ENCODE measurements at regions not wholly inside any gene's neighbourhood (a gene's known extent, or its start where the extent isn't known, plus 50 kb on each side); places are given as distances from the start of the nearest gene placed in this dataset.

DNA sequence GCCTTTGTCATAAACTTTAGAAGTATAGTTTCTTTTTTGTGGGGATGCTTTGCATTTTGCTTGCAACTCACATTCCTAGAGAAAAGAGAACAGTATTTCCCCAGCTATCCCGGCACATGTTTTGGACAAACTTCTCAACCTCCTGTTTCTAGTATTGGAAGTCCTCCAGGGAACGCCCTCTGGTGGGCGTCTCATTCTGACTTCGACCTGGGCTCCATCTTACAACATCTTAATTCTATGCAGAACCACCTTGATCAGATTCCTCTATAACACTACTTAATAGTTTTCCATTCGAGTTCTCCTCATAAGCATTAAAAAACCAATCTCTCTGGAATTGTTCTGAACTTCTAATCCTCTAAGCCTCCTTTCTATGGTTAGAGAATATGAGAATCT is 139.5 kb upstream of the FZD8 start:
- no peak for TF ChIP-seq POLR2A (IDR thresholded peaks at IDR 0.05)
- TF ChIP-seq, protein P1, sequence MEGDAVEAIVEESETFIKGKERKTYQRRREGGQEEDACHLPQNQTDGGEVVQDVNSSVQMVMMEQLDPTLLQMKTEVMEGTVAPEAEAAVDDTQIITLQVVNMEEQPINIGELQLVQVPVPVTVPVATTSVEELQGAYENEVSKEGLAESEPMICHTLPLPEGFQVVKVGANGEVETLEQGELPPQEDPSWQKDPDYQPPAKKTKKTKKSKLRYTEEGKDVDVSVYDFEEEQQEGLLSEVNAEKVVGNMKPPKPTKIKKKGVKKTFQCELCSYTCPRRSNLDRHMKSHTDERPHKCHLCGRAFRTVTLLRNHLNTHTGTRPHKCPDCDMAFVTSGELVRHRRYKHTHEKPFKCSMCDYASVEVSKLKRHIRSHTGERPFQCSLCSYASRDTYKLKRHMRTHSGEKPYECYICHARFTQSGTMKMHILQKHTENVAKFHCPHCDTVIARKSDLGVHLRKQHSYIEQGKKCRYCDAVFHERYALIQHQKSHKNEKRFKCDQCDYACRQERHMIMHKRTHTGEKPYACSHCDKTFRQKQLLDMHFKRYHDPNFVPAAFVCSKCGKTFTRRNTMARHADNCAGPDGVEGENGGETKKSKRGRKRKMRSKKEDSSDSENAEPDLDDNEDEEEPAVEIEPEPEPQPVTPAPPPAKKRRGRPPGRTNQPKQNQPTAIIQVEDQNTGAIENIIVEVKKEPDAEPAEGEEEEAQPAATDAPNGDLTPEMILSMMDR (IDR thresholded peaks at IDR 0.05 in 4 of 5, conservative IDR thresholded peaks at IDR 0.05 in 1 of 5): peak in 1 of 5 experiments; percentile 29

Measured in gastrocnemius medialis (tissue), 4 donors.